K562 (cell line): ENCODE measurements at regions not wholly inside any gene's neighbourhood (a gene's known extent, or its start where the extent isn't known, plus 50 kb on each side); places are given as distances from the start of the nearest gene placed in this dataset.

Experiments used
- ATAC-seq: fragments of 200-7000 bp; cut with Tn5 transposase; 3 replicates; pipeline ENCODE4 v1.9.1; 2020; ENCODE audit warnings: moderate library complexity
- BruUV-seq: library from RNA; stranded (reverse); fragments of 400-500 nt; replicated peaks from 2 replicates; lab custom pipeline; 2021; lab: Mats Ljungman, UMichigan
- CTCF ChIA-PET: fragments of 300-600 bp; formaldehyde crosslinking; extraction: SDS; loops from one replicate; lab custom pipeline; 2021; ENCODE audit warnings: low intra/inter-chr PET ratio; lab: Yijun Ruan, JAX
- POLR2A ChIA-PET: fragments of 300-600, 350-650 bp; sonication (Branson Sonifier 250); formaldehyde crosslinking; extraction: SDS; loops from one replicate; lab custom pipeline; 2021; ENCODE audit warnings: antibody characterized with exemption, inconsistent platforms; lab: Yijun Ruan, JAX
- DNase-seq, 4 experiments: peaks; one replicate each; pipeline versions ENCODE4 v3.0.0 to v3.0.0-alpha.2; 2011 to 2018; ENCODE audit warnings: low spot score in 3 of 4, mixed read lengths in 3 of 4; ENCODE audit errors: extremely low read depth in 1 of 4
- FAIRE-seq: peaks from 2 replicates; lab custom pipeline; 2011; peaks lifted over from hg19 to GRCh38; lab: Jason Lieb, UNC
- H2AFZ ChIP-seq: 2 replicates; pipeline ENCODE4 v1.6.0; 2011; ENCODE audit warnings: low read depth, low read length, control low read depth, inconsistent platforms
- H3K27ac ChIP-seq: fragments of 200-600 bp; 3 replicates; pipeline ENCODE4 v1.8.0; 2011; ENCODE audit warnings: low read depth, mild to moderate bottlenecking, control low read depth, inconsistent platforms, low read length, moderate library complexity, mixed read lengths; ENCODE audit errors: extremely low read depth
- H3K27me3 ChIP-seq, 2 experiments: fragments of 300-600 bp in 1 of 2; 2 replicates in 1 of 2; 3 replicates in 1 of 2; pipeline versions ENCODE4 v1.6.0 to v1.8.0; 2011; ENCODE audit warnings: inconsistent platforms in 2 of 2, low read length in 2 of 2, mild to moderate bottlenecking in 1 of 2, mixed read lengths in 1 of 2, moderate library complexity in 1 of 2; ENCODE audit not compliant: control insufficient read depth in 2 of 2, insufficient read depth in 2 of 2
- H3K36me3 ChIP-seq: fragments of 300-600 bp; 3 replicates; pipeline ENCODE4 v1.8.0; 2011; ENCODE audit warnings: mild to moderate bottlenecking, low read length, inconsistent platforms; ENCODE audit not compliant: control insufficient read depth, insufficient read depth
- H3K4me1 ChIP-seq, 2 experiments: fragments of 200-600 bp in 1 of 2; replicated peaks in 1 of 2; 2 replicates in 1 of 2; 3 replicates in 1 of 2; pipeline versions ENCODE4 v1.5.1 to v1.8.0; 2011; ENCODE audit warnings: inconsistent platforms in 2 of 2, low read length in 2 of 2, mild to moderate bottlenecking in 1 of 2, mixed read lengths in 1 of 2, moderate library complexity in 1 of 2; ENCODE audit not compliant: control insufficient read depth in 2 of 2, insufficient read depth in 2 of 2
- H3K4me2 ChIP-seq: 2 replicates; pipeline ENCODE4 v1.6.1; 2011; ENCODE audit warnings: low read length, control low read depth, inconsistent platforms, mixed read lengths; ENCODE audit not compliant: insufficient read depth
- H3K4me3 ChIP-seq: fragments of 200-600 bp; sonication (generic), shearing (Covaris generic); 2 replicates; pipeline ENCODE4 v1.5.1; 2016; ENCODE audit warnings: control low read depth, inconsistent platforms
- H3K79me2 ChIP-seq: fragments of 200-600 bp; 3 replicates; pipeline ENCODE4 v1.8.0; 2011; ENCODE audit warnings: low read length, inconsistent platforms; ENCODE audit not compliant: control insufficient read depth, insufficient read depth
- H3K9ac ChIP-seq, 2 experiments: 2 replicates each; pipeline versions ENCODE4 v1.6.0 to v1.6.1; 2011; ENCODE audit warnings: low read depth in 2 of 2, low read length in 2 of 2, control low read depth in 1 of 2, inconsistent platforms in 1 of 2, mild to moderate bottlenecking in 1 of 2, mixed read lengths in 1 of 2; ENCODE audit not compliant: insufficient read depth in 1 of 2
- H3K9me1 ChIP-seq: one replicate; pipeline ENCODE4 v1.6.0; 2011; ENCODE audit warnings: inconsistent platforms, mild to moderate bottlenecking, low read length, moderate library complexity; ENCODE audit not compliant: control insufficient read depth, insufficient read depth
- H3K9me3 ChIP-seq: replicated peaks from 2 replicates; pipeline ENCODE4 v1.5.1; 2011; ENCODE audit warnings: low read depth, low read length, inconsistent platforms; ENCODE audit not compliant: control insufficient read depth, insufficient read depth
- H4K20me1 ChIP-seq: replicated peaks from 2 replicates; pipeline ENCODE4 v1.6.1; 2011; ENCODE audit warnings: low read length, inconsistent platforms, mixed read lengths; ENCODE audit not compliant: control insufficient read depth, insufficient read depth
- CEBPZ ChIP-seq: fragments of 150-350 bp; IDR thresholded peaks from 2 replicates; pipeline ENCODE4 v1.6.1; 2014; ENCODE audit warnings: low read depth, mild to moderate bottlenecking, low read length, borderline replicate concordance
- E2F6 ChIP-seq, 2 experiments: IDR thresholded peaks; 2 replicates each; pipeline ENCODE4 v1.6.1; 2011; ENCODE audit warnings: borderline replicate concordance in 1 of 2, control low read depth in 1 of 2, low read depth in 1 of 2, low read length in 1 of 2, mild to moderate bottlenecking in 1 of 2, mixed read lengths in 1 of 2, moderate library complexity in 1 of 2; ENCODE audit not compliant: insufficient read depth in 1 of 2, insufficient read length in 1 of 2, poor library complexity in 1 of 2, severe bottlenecking in 1 of 2; ENCODE audit errors: extremely low read depth in 1 of 2
- EGR1 ChIP-seq: fragments of 450-650 bp; conservative IDR thresholded peaks from 2 replicates; pipeline ENCODE4 v1.6.1; 2017; ENCODE audit warnings: mild to moderate bottlenecking
- GATAD2B ChIP-seq: fragments of 450-650 bp; IDR thresholded peaks from 2 replicates; pipeline ENCODE4 v1.6.1; 2017; ENCODE audit warnings: mild to moderate bottlenecking, borderline replicate concordance
- MED1 ChIP-seq: sonication (generic); formaldehyde crosslinking; IDR thresholded peaks from 2 replicates; pipeline ENCODE4 v1.8.1; 2023; ENCODE audit warnings: missing genetic modification reagents, borderline replicate concordance
- PYGO2 ChIP-seq: fragments of 450-650 bp; IDR thresholded peaks from 2 replicates; pipeline ENCODE4 v1.6.1; 2016; ENCODE audit warnings: mild to moderate bottlenecking, missing genetic modification characterization, moderate library complexity, missing compliant biosample characterization
- THRB ChIP-seq: fragments of 450-650 bp; formaldehyde crosslinking; conservative IDR thresholded peaks from 2 replicates; pipeline ENCODE4 v1.4.0; 2022; ENCODE audit warnings: mild to moderate bottlenecking, missing genetic modification characterization
- ZNF12 ChIP-seq: sonication (generic); formaldehyde crosslinking; IDR thresholded peaks from 2 replicates; pipeline ENCODE4 v1.4.0; 2020; ENCODE audit warnings: mild to moderate bottlenecking, missing genetic modification reagents
- ZNF124 ChIP-seq: sonication (generic); formaldehyde crosslinking; IDR thresholded peaks from 2 replicates; pipeline ENCODE4 v1.8.1; 2022; ENCODE audit warnings: missing genetic modification reagents
- ZNF224 ChIP-seq: sonication (generic); formaldehyde crosslinking; IDR thresholded peaks from 2 replicates; pipeline ENCODE4 v1.8.0; 2022; ENCODE audit warnings: mild to moderate bottlenecking, missing genetic modification reagents
- ZNF311 ChIP-seq: fragments of 250-450 bp; sonication (Bioruptor Pico); IDR thresholded peaks from 2 replicates; pipeline ENCODE4 v1.4.0; 2020; ENCODE audit warnings: mild to moderate bottlenecking, moderate library complexity
- ZNF347 ChIP-seq: fragments of 450-650 bp; formaldehyde crosslinking; IDR thresholded peaks from 2 replicates; pipeline ENCODE4 v1.4.0; 2020; ENCODE audit warnings: low read depth, mild to moderate bottlenecking, moderate library complexity
- ZNF449 ChIP-seq: fragments of 250-450 bp; sonication (Bioruptor Pico); IDR thresholded peaks from 2 replicates; pipeline ENCODE4 v1.8.0; 2022; ENCODE audit warnings: moderate library complexity, mild to moderate bottlenecking, inconsistent platforms
- WGBS: fragments of 100-300 bp; shearing (Covaris generic); methylation state at CpG from one replicate; pipeline ENCODE4 v1.1.6; 2016; ENCODE audit warnings: low coverage, mixed read lengths; ENCODE audit not compliant: insufficient coverage; ENCODE audit errors: missing lambda C conversion rate; 5-methylcytosine and 5-hydroxymethylcytosine counted together
- in situ Hi-C: fragments of 300-500 bp; cut with MboI; formaldehyde crosslinking; loops from 4 replicates; pipeline ENCODE4 v1.15.0; 2018; ENCODE audit warnings: inconsistent platforms, mixed read lengths
- intact Hi-C: fragments of 100-400 bp; cut with micrococcal nuclease; formaldehyde crosslinking; loops from 2 replicates; pipeline ENCODE4 v1.14.2; 2022

- CTCF ChIA-PET = no interaction called here
- ATAC-seq (no peak), FAIRE-seq (no peak)
- Histone ChIP-seq H3K27ac (no peak overlapping the region), H3K4me2 (no peak overlapping the region), H2AFZ (no peak overlapping the region), H3K9ac (no peak overlapping the region), H3K4me1 (peaks cover 0 to 13% of the 10 kb centered on the region in 2 experiments; a peak in 1 of 5 replicates), H3K9me1 (no peaks in the 10 kb centered on the region), H3K4me3 (no peak overlapping the region)
- 12% methylated on average over 8 of the region's 8 CpGs for WGBS
- POLR2A ChIA-PET = no interaction called here
- TF ChIP-seq PYGO2 (tag) (no peak), MED1 (CRISPR knock-in tag) (no peak), ZNF311 (CRISPR knock-in tag) (no peak), EGR1 (no peak), ZNF224 (CRISPR knock-in tag) (no peak), E2F6 (IDR thresholded peaks at IDR 0.05; ENCODE audit: borderline replicate concordance in 1 of 2, extremely low read depth in 1 of 2, insufficient read depth in 1 of 2, insufficient read length in 1 of 2, low read depth in 1 of 2, low read length in 1 of 2, poor library complexity in 1 of 2, severe bottlenecking in 1 of 2) (no peak), ZNF347 (CRISPR knock-in tag) (no peak), CEBPZ (no peak), THRB (CRISPR knock-in tag) (no peak), GATAD2B (no peak), ZNF124 (CRISPR knock-in tag) (no peak), ZNF449 (CRISPR knock-in tag) (no peak), ZNF12 (CRISPR knock-in tag) (no peak)
- TF ChIP-seq, all 486 proteins: peak for 0
- BruUV-seq = no TSS peak
- peaks cover 24 to 34% of the 10 kb centered on the region in 2 experiments; a peak in 3 of 5 replicates for H3K27me3 ChIP-seq
- intact Hi-C loops (no loop called here), in situ Hi-C loops (no loop called here)
- no peak for DNase-seq
- no peaks in the 10 kb centered on the region for H3K36me3 ChIP-seq
- no peaks in the 10 kb centered on the region for H3K9me3 ChIP-seq
- H4K20me1 ChIP-seq = 0 out of 2 replicates have a peak, but pooled peaks cover 4% of the 10 kb centered on the region
- H3K79me2 ChIP-seq = no peaks in the 10 kb centered on the region
Measured at GRCh38 chr12:94872671-94872970, 130.9 kb downstream of the NDUFA12 start.
